Ovary (tissue), 3 donors: ENCODE measurements at regions not wholly inside any gene's neighbourhood (a gene's known extent, or its start where the extent isn't known, plus 50 kb on each side); places are given as distances from the start of the nearest gene placed in this dataset.

Experiments used
- CTCF ChIP-seq, 3 donors: fragments of 450-650 bp in 2 of 3; fragments of 200-600 bp in 1 of 3; IDR thresholded peaks; one replicate each; pipeline versions ENCODE4 v1.5.1 to v1.8.0; 2016 to 2022; ENCODE audit warnings: antibody characterized with exemption in 3 of 3, mild to moderate bottlenecking in 1 of 3
- EP300 ChIP-seq: sonication (generic); formaldehyde crosslinking; IDR thresholded peaks from one replicate; pipeline ENCODE4 v1.6.1; 2017; ENCODE audit warnings: antibody characterized with exemption
- POLR2A ChIP-seq: fragments of 450-650 bp; IDR thresholded peaks from one replicate; pipeline ENCODE4 v1.6.1; 2017; ENCODE audit warnings: antibody characterized with exemption, mild to moderate bottlenecking, moderate library complexity
- donor health status: DM: no; HTN: no; CAD: no.

- TF ChIP-seq POLR2A: no peak
- TF ChIP-seq CTCF (IDR thresholded peaks at IDR 0.05): no peak
- TF ChIP-seq EP300: no peak
Observed at GRCh38 chr5:82821846-82822633, 255.2 kb downstream of the TMEM167A start.
